ENCODE measurements at regions not wholly inside any gene's neighbourhood (a gene's known extent, or its start where the extent isn't known, plus 50 kb on each side); places are given as distances from the start of the nearest gene placed in this dataset.

DNA sequence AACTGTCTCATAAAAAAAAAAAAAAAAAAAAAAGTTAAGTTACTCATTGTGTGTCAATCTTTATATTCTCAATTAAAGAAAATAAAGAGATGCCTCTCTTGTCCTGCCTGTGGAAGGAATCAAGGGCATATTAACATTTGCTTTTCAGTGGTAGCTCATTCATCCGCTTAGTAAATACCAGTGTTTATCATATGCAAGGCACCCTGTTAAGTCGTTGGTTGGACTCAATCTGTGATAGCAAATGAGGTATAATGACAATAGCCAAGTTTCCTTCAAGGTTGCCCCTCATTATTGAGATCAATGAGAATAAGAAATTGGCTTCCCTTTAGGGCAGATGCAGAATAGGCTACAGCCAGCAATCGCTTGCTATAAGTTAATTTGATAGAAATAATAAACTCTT, 812.7 kb upstream of the COBL start (continued):
- TF ChIP-seq GABPA (IDR thresholded peaks at IDR 0.05; ENCODE audit: borderline replicate concordance, insufficient read depth, low read length): no peak

Measured in H1 (cell line).